ENCODE measurements at regions not wholly inside any gene's neighbourhood (a gene's known extent, or its start where the extent isn't known, plus 50 kb on each side); places are given as distances from the start of the nearest gene placed in this dataset.

GRCh38 chr5:54861212-54861894 lies 124.0 kb downstream of the ESM1 start:
- no peak for DNase-seq (ENCODE audit: low read depth, low spot score)
- peaks cover 18% of the 10 kb centered on the region for H3K27me3 Mint-ChIP-seq (ENCODE audit: low read depth)
- peaks cover 2% of the 10 kb centered on the region for H3K36me3 Mint-ChIP-seq (ENCODE audit: low read depth)
- no peaks in the 10 kb centered on the region for H3K4me1 Mint-ChIP-seq
- H3K27ac Mint-ChIP-seq (ENCODE audit: unreplicated experiment): no peak overlapping the region
- no peak overlapping the region for H3K4me3 Mint-ChIP-seq
- no peak for TF ChIP-seq CTCF (conservative IDR thresholded peaks at IDR 0.05)
- peaks cover 13% of the 10 kb centered on the region for H3K9me3 Mint-ChIP-seq

GRCh38 chr5:54860321-54860720 lies 125.1 kb downstream of the ESM1 start:
- Mint-ChIP-seq H3K36me3 (ENCODE audit: low read depth) (peaks cover 2% of the 10 kb centered on the region), H3K27me3 (ENCODE audit: low read depth) (peaks cover 18% of the 10 kb centered on the region), H3K4me1 (no peaks in the 10 kb centered on the region), H3K4me3 (no peak overlapping the region), H3K27ac (ENCODE audit: unreplicated experiment) (no peak overlapping the region), H3K9me3 (peaks cover 13% of the 10 kb centered on the region)
- no peak for TF ChIP-seq CTCF (conservative IDR thresholded peaks at IDR 0.05)
- no peak for DNase-seq (ENCODE audit: low read depth, low spot score)

DNA sequence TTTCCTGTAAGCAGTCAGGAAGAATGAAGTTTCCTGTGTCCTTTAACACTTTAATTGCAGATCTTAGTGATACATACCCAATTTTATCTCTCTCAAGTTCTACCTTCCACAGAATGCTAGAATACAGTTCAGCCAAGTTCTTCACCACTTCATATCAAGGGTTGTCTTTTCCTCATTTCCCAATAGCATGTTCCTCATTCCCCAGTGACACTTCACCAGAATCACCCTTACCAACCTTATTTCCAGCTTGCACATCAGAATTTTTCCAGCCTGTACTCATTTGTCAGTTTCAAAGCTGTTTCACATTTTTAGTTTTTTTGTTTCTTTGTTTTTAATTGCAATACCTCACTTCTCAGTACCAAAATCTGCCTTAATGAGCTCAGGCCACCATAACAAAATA lies 126.1 kb downstream of the ESM1 start:
- no peak overlapping the region for H3K27ac Mint-ChIP-seq (ENCODE audit: unreplicated experiment)
- H3K27me3 Mint-ChIP-seq (ENCODE audit: low read depth): peaks cover 18% of the 10 kb centered on the region
- no peaks in the 10 kb centered on the region for H3K4me1 Mint-ChIP-seq
- no peak for TF ChIP-seq CTCF (conservative IDR thresholded peaks at IDR 0.05)
- no peak overlapping the region for H3K4me3 Mint-ChIP-seq
- DNase-seq (ENCODE audit: low read depth, low spot score): no peak
- H3K36me3 Mint-ChIP-seq (ENCODE audit: low read depth): peaks cover 2% of the 10 kb centered on the region
- H3K9me3 Mint-ChIP-seq: peaks cover 13% of the 10 kb centered on the region

DNA sequence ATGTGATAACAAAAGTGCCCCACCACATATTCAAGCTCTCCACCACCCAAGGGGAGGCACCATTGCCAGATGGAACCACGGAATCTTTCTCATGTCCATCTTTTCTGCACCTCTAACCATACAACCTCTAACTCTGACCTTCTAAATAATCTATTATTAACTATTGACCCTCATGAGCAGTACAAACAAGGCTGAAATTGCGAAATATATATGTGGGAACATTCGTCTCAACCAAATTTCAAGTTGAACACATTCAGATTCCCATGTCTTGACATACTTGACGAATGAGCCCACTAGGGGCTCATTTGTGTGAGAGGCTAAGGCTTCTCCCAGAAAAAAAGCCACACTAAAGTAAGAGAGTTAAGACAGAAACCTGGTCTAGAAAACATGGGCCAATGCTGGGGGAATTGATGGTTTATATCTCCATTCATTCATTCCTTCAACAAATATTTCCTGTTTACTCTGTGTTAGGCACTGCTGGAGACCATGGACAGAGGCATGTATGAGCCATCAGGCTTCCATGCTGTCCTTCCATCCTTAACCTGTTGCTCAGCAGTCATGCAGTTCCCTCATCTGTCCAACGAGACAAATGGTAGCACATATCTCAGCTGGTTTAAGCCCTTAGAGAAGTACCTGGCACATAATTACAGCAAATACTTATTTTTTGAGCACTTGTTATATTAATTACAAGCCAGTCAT lies 130.4 kb downstream of the ESM1 start:
- Mint-ChIP-seq H3K4me1 (no peaks in the 10 kb centered on the region), H3K36me3 (ENCODE audit: low read depth) (peaks cover 2% of the 10 kb centered on the region)

GRCh38 chr5:54852007-54852406 lies 133.4 kb downstream of the ESM1 start:
- H3K9me3 Mint-ChIP-seq: no peaks in the 10 kb centered on the region
- no peaks in the 10 kb centered on the region for H3K36me3 Mint-ChIP-seq (ENCODE audit: low read depth)
- peak; percentile 35 for TF ChIP-seq CTCF (conservative IDR thresholded peaks at IDR 0.05)
- no peak overlapping the region for H3K4me3 Mint-ChIP-seq
- no peaks in the 10 kb centered on the region for H3K27me3 Mint-ChIP-seq (ENCODE audit: low read depth)
- H3K27ac Mint-ChIP-seq (ENCODE audit: unreplicated experiment): no peak overlapping the region
- no peaks in the 10 kb centered on the region for H3K4me1 Mint-ChIP-seq
- no peak for DNase-seq (ENCODE audit: low read depth, low spot score)

More for the DNA sequence above, 130.4 kb downstream of the ESM1 start:
- H3K4me3 Mint-ChIP-seq: no peak overlapping the region
- H3K27ac Mint-ChIP-seq (ENCODE audit: unreplicated experiment): no peak overlapping the region
- peaks cover 13% of the 10 kb centered on the region for H3K9me3 Mint-ChIP-seq
- H3K27me3 Mint-ChIP-seq (ENCODE audit: low read depth): peaks cover 7% of the 10 kb centered on the region
- no peak for TF ChIP-seq CTCF (conservative IDR thresholded peaks at IDR 0.05)
- no peak for DNase-seq (ENCODE audit: low read depth, low spot score)
